ENCODE measurements at regions not wholly inside any gene's neighbourhood (a gene's known extent, or its start where the extent isn't known, plus 50 kb on each side); places are given as distances from the start of the nearest gene placed in this dataset.

- in situ Hi-C loops (cut with HindIII; ENCODE audit: low sequenced_read_pairs) = no loop called here
Measured at GRCh38 chr4:96887857-96888256, 1048.0 kb downstream of the PDHA2 start.

- in situ Hi-C loops (cut with HindIII; ENCODE audit: low sequenced_read_pairs) = no loop called here
Measured at GRCh38 chr4:96894621-96895020, 1054.7 kb downstream of the PDHA2 start.

GRCh38 chr4:96895826-96896225, 1055.9 kb downstream of the PDHA2 start:
- in situ Hi-C loops (cut with HindIII; ENCODE audit: low sequenced_read_pairs) = no loop called here

- in situ Hi-C loops (cut with HindIII; ENCODE audit: low sequenced_read_pairs) = no loop called here
Measured at GRCh38 chr4:96912716-96913115, 1072.8 kb downstream of the PDHA2 start.

- in situ Hi-C loops (cut with HindIII; ENCODE audit: low sequenced_read_pairs) = no loop called here
Measured at GRCh38 chr4:96913441-96914080, 1073.7 kb downstream of the PDHA2 start.

GRCh38 chr4:96916711-96917110, 1076.8 kb downstream of the PDHA2 start:
- in situ Hi-C loops (cut with HindIII; ENCODE audit: low sequenced_read_pairs) = no loop called here

GRCh38 chr4:96936886-96937285, 1097.0 kb downstream of the PDHA2 start:
- in situ Hi-C loops (cut with HindIII; ENCODE audit: low sequenced_read_pairs) = no loop called here

- in situ Hi-C loops (cut with HindIII; ENCODE audit: low sequenced_read_pairs) = no loop called here
Measured at GRCh38 chr4:96946552-96946951, 1106.7 kb downstream of the PDHA2 start.

GRCh38 chr4:96952610-96953009, 1112.7 kb downstream of the PDHA2 start:
- in situ Hi-C loops (cut with HindIII; ENCODE audit: low sequenced_read_pairs) = no loop called here

GRCh38 chr4:96955226-96955625, 1115.3 kb downstream of the PDHA2 start:
- in situ Hi-C loops (cut with HindIII; ENCODE audit: low sequenced_read_pairs) = no loop called here

- in situ Hi-C loops (cut with HindIII; ENCODE audit: low sequenced_read_pairs) = no loop called here
Measured at GRCh38 chr4:96955691-96956090, 1115.8 kb downstream of the PDHA2 start.

GRCh38 chr4:96969455-96969854, 1129.6 kb downstream of the PDHA2 start:
- in situ Hi-C loops (cut with HindIII; ENCODE audit: low sequenced_read_pairs) = no loop called here

- in situ Hi-C loops (cut with HindIII; ENCODE audit: low sequenced_read_pairs) = no loop called here
Measured at GRCh38 chr4:96972920-96973319, 1133.0 kb downstream of the PDHA2 start.

GRCh38 chr4:96974295-96974694, 1134.4 kb downstream of the PDHA2 start:
- in situ Hi-C loops (cut with HindIII; ENCODE audit: low sequenced_read_pairs) = no loop called here

- in situ Hi-C loops (cut with HindIII; ENCODE audit: low sequenced_read_pairs) = no loop called here
Measured at GRCh38 chr4:96983830-96984229, 1143.9 kb downstream of the PDHA2 start.

GRCh38 chr4:96986816-96987215, 1146.9 kb downstream of the PDHA2 start:
- in situ Hi-C loops (cut with HindIII; ENCODE audit: low sequenced_read_pairs) = no loop called here

- in situ Hi-C loops (cut with HindIII; ENCODE audit: low sequenced_read_pairs) = no loop called here
Measured at GRCh38 chr4:96991083-96991482, 1151.2 kb downstream of the PDHA2 start.

GRCh38 chr4:96992443-96992842, 1150.8 kb downstream of the STPG2 start:
- in situ Hi-C loops (cut with HindIII; ENCODE audit: low sequenced_read_pairs) = no loop called here

- in situ Hi-C loops (cut with HindIII; ENCODE audit: low sequenced_read_pairs) = no loop called here
Measured at GRCh38 chr4:96993560-96993959, 1149.7 kb downstream of the STPG2 start.

GRCh38 chr4:97003715-97004114, 1139.6 kb downstream of the STPG2 start:
- in situ Hi-C loops (cut with HindIII; ENCODE audit: low sequenced_read_pairs) = no loop called here

GRCh38 chr4:97013309-97013708, 1130.0 kb downstream of the STPG2 start:
- in situ Hi-C loops (cut with HindIII; ENCODE audit: low sequenced_read_pairs) = no loop called here

- in situ Hi-C loops (cut with HindIII; ENCODE audit: low sequenced_read_pairs) = no loop called here
Measured at GRCh38 chr4:97013711-97014110, 1129.6 kb downstream of the STPG2 start.

GRCh38 chr4:97015301-97015700, 1128.0 kb downstream of the STPG2 start:
- in situ Hi-C loops (cut with HindIII; ENCODE audit: low sequenced_read_pairs) = no loop called here
